ENCODE measurements at regions not wholly inside any gene's neighbourhood (a gene's known extent, or its start where the extent isn't known, plus 50 kb on each side); places are given as distances from the start of the nearest gene placed in this dataset.

- Mint-ChIP-seq H3K4me1 (peaks cover 9% of the 10 kb centered on the region), H3K27ac (no peak overlapping the region)
These were observed 185.9 kb upstream of the ZBTB20 start for GRCh38 chr3:115332998-115333397.

GRCh38 chr3:115336836-115337235 is 189.7 kb upstream of the ZBTB20 start:
- Mint-ChIP-seq H3K4me3 (no peak overlapping the region), H3K9me3 (no peaks in the 10 kb centered on the region), H3K4me1 (peaks cover 8% of the 10 kb centered on the region), H3K36me3 (no peaks in the 10 kb centered on the region), H3K27me3 (ENCODE audit: low read depth) (no peaks in the 10 kb centered on the region), H3K27ac (no peak overlapping the region)
- TF ChIP-seq CTCF (IDR thresholded peaks at IDR 0.05; ENCODE audit: unreplicated experiment), result no peak
- DNase-seq (ENCODE audit: low spot score in 2 of 2, unreplicated experiment in 2 of 2), result no peak

More at GRCh38 chr3:115332998-115333397, 185.9 kb upstream of the ZBTB20 start:
- no peak for TF ChIP-seq CTCF (IDR thresholded peaks at IDR 0.05; ENCODE audit: unreplicated experiment)
- Mint-ChIP-seq H3K36me3 (no peaks in the 10 kb centered on the region), H3K27me3 (ENCODE audit: low read depth) (no peaks in the 10 kb centered on the region), H3K9me3 (no peaks in the 10 kb centered on the region), H3K4me3 (no peak overlapping the region)
- DNase-seq (ENCODE audit: low spot score in 2 of 2, unreplicated experiment in 2 of 2), result no peak

DNA sequence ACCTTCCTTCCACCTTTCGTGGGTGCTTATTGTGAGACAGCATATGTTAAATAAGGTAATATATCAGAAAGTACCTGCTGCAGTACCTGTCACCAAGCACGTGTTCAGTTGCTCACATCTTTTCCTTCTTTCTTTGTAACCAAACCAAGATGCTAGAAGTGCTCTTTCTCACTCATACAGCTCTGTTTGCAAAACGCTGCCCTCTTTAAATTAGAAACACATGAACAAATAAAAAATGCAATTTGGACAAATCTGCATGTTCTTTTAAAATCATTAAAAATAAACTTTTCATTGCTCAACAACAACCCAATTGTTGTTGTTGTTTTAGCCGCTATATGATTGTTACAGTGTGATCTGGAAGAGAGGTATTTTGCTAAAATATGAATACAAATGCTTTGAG is 193.5 kb upstream of the ZBTB20 start:
- Mint-ChIP-seq H3K4me3 (no peak overlapping the region), H3K36me3 (no peaks in the 10 kb centered on the region), H3K27ac (no peak overlapping the region), H3K4me1 (peaks cover 8% of the 10 kb centered on the region), H3K27me3 (ENCODE audit: low read depth) (no peaks in the 10 kb centered on the region), H3K9me3 (no peaks in the 10 kb centered on the region)
- DNase-seq (ENCODE audit: low spot score in 2 of 2, unreplicated experiment in 2 of 2), result no peak
- TF ChIP-seq CTCF (IDR thresholded peaks at IDR 0.05; ENCODE audit: unreplicated experiment), result no peak

- H3K4me1 Mint-ChIP-seq, result peaks cover 8% of the 10 kb centered on the region
- no peak overlapping the region for H3K4me3 Mint-ChIP-seq
- H3K36me3 Mint-ChIP-seq, result no peaks in the 10 kb centered on the region
- no peak for TF ChIP-seq CTCF (IDR thresholded peaks at IDR 0.05; ENCODE audit: unreplicated experiment)
- no peaks in the 10 kb centered on the region for H3K9me3 Mint-ChIP-seq
- no peak overlapping the region for H3K27ac Mint-ChIP-seq
- no peaks in the 10 kb centered on the region for H3K27me3 Mint-ChIP-seq (ENCODE audit: low read depth)
- DNase-seq (ENCODE audit: low spot score in 2 of 2, unreplicated experiment in 2 of 2), result no peak
These were observed 194.1 kb upstream of the ZBTB20 start for GRCh38 chr3:115341208-115341607.

DNA sequence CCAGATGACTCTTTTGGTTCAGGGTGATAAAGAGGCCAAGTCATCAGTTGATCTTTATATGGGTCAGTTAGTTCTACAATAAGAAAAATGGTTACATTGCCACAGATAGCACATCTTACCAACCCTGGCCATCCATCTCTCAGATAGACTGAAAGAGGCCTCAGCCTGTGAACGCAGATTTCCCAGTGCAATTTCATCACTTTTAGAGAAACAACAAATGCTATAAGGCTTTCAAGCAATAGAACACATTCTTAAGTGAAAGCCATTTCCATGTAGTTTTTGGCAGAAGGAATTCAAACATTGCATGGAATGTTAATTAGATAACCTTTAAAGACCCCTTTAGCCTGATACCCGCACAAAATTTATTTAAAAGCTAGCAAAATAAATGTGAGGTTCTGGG is 200.6 kb upstream of the ZBTB20 start:
- Mint-ChIP-seq H3K4me3 (no peak overlapping the region), H3K27ac (no peak overlapping the region), H3K9me3 (peaks cover 5% of the 10 kb centered on the region), H3K4me1 (peaks cover 11% of the 10 kb centered on the region), H3K27me3 (ENCODE audit: low read depth) (no peaks in the 10 kb centered on the region), H3K36me3 (no peaks in the 10 kb centered on the region)
- DNase-seq (ENCODE audit: low spot score in 2 of 2, unreplicated experiment in 2 of 2), result no peak
- no peak for TF ChIP-seq CTCF (IDR thresholded peaks at IDR 0.05; ENCODE audit: unreplicated experiment)

DNA sequence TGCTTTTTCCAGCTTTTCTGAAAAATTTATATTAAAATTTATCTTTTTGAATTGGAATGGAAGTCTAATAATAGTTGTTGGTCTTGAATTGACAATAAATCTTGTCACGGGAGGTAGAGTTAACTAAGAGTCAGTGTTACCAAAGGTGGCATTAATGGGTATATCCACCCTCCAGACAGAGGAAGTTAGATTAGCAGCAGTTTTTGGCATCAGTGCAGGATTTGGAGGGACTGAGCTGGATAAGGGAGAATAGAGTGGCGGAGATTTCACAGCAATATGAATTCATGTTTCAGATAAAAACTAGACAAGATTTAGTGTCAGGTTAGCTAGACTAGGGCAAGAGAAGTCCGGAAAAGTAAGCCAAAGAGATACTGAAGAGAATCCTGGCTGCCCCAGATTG is 201.3 kb upstream of the ZBTB20 start:
- Mint-ChIP-seq H3K27ac (no peak overlapping the region), H3K4me1 (peaks cover 11% of the 10 kb centered on the region)

More for the DNA sequence above, 201.3 kb upstream of the ZBTB20 start:
- no peaks in the 10 kb centered on the region for H3K36me3 Mint-ChIP-seq
- DNase-seq (ENCODE audit: low spot score in 2 of 2, unreplicated experiment in 2 of 2), result no peak
- no peak overlapping the region for H3K4me3 Mint-ChIP-seq
- H3K27me3 Mint-ChIP-seq (ENCODE audit: low read depth), result no peaks in the 10 kb centered on the region
- no peak for TF ChIP-seq CTCF (IDR thresholded peaks at IDR 0.05; ENCODE audit: unreplicated experiment)
- peaks cover 10% of the 10 kb centered on the region for H3K9me3 Mint-ChIP-seq
